Fibroblast of the conjunctiva (primary cell): ENCODE measurements at regions not wholly inside any gene's neighbourhood (a gene's known extent, or its start where the extent isn't known, plus 50 kb on each side); places are given as distances from the start of the nearest gene placed in this dataset.

Source experiments
- DNase-seq: peaks from one replicate; pipeline ENCODE4 v3.0.0-alpha.2; 2010; ENCODE audit warnings: low read depth

GRCh38 chr3:25099666-25100065, 328.4 kb upstream of the RARB start:
- DNase-seq = no peak

GRCh38 chr3:25103391-25103790, 324.7 kb upstream of the RARB start:
- no peak for DNase-seq

GRCh38 chr3:25107918-25108617, 320.0 kb upstream of the RARB start:
- DNase-seq = no peak

GRCh38 chr3:25110642-25111041, 317.4 kb upstream of the RARB start:
- no peak for DNase-seq

GRCh38 chr3:25113891-25114290, 314.2 kb upstream of the RARB start:
- DNase-seq = no peak

- no peak for DNase-seq
Measured at GRCh38 chr3:25114532-25114931, 313.5 kb upstream of the RARB start.

- no peak for DNase-seq
Measured at GRCh38 chr3:25117005-25117593, 311.0 kb upstream of the RARB start.

GRCh38 chr3:25119682-25120081, 308.4 kb upstream of the RARB start:
- DNase-seq = no peak

- no peak for DNase-seq
Measured at GRCh38 chr3:25120665-25121064, 307.4 kb upstream of the RARB start.

GRCh38 chr3:25125201-25125600, 302.9 kb upstream of the RARB start:
- DNase-seq = no peak

- no peak for DNase-seq
Measured at GRCh38 chr3:25128735-25129134, 299.3 kb upstream of the RARB start.

- DNase-seq = no peak
Measured at GRCh38 chr3:25130724-25131520, 297.1 kb upstream of the RARB start.

GRCh38 chr3:25133588-25133987, 294.5 kb upstream of the RARB start:
- no peak for DNase-seq

GRCh38 chr3:25137606-25138005, 290.5 kb upstream of the RARB start:
- no peak for DNase-seq

GRCh38 chr3:25139267-25139666, 288.8 kb upstream of the RARB start:
- no peak for DNase-seq

GRCh38 chr3:25142609-25143355, 285.3 kb upstream of the RARB start:
- DNase-seq = no peak

- DNase-seq = no peak
Measured at GRCh38 chr3:25143356-25144025, 284.6 kb upstream of the RARB start.

- DNase-seq = no peak
Measured at GRCh38 chr3:25144430-25144829, 283.6 kb upstream of the RARB start.

GRCh38 chr3:25145176-25145575, 282.9 kb upstream of the RARB start:
- no peak for DNase-seq

GRCh38 chr3:25150199-25150598, 277.9 kb upstream of the RARB start:
- no peak for DNase-seq

- DNase-seq = no peak
Measured at GRCh38 chr3:25151281-25151902, 276.7 kb upstream of the RARB start.

GRCh38 chr3:25151903-25152295, 276.2 kb upstream of the RARB start:
- DNase-seq = no peak
